ENCODE measurements at regions not wholly inside any gene's neighbourhood (a gene's known extent, or its start where the extent isn't known, plus 50 kb on each side); places are given as distances from the start of the nearest gene placed in this dataset.

GRCh38 chr15:29913528-29914135 lies 91.4 kb upstream of the TJP1 start:
- no peak overlapping the region for H3K9ac ChIP-seq (ENCODE audit: low read depth, low read length)
- H3K4me2 ChIP-seq (ENCODE audit: low read length) = peak overlapping the region; percentile 53
- peaks cover 25% of the 10 kb centered on the region for H3K4me1 ChIP-seq (ENCODE audit: control insufficient read depth, insufficient read depth, low read length)
- no peak overlapping the region for H3K4me3 ChIP-seq (ENCODE audit: low read length)
- H3K36me3 ChIP-seq (ENCODE audit: insufficient read depth, low read length) = no peaks in the 10 kb centered on the region
- H3K9me3 ChIP-seq (replicated peaks; ENCODE audit: low read length) = no peaks in the 10 kb centered on the region
- H3K27me3 ChIP-seq (ENCODE audit: control insufficient read depth, insufficient read depth, low read length) = no peaks in the 10 kb centered on the region

GRCh38 chr15:29911705-29912104 lies 89.4 kb upstream of the TJP1 start:
- Histone ChIP-seq H3K4me3 (ENCODE audit: low read length) (no peak overlapping the region), H3K9me3 (replicated peaks; ENCODE audit: low read length) (no peaks in the 10 kb centered on the region), H3K9ac (ENCODE audit: low read depth, low read length) (no peak overlapping the region), H3K4me1 (ENCODE audit: control insufficient read depth, insufficient read depth, low read length) (peaks cover 13% of the 10 kb centered on the region), H3K4me2 (ENCODE audit: low read length) (no peak overlapping the region), H3K27me3 (ENCODE audit: control insufficient read depth, insufficient read depth, low read length) (no peaks in the 10 kb centered on the region), H3K36me3 (ENCODE audit: insufficient read depth, low read length) (no peaks in the 10 kb centered on the region)

- Histone ChIP-seq H3K9me3 (replicated peaks; ENCODE audit: low read length) (no peaks in the 10 kb centered on the region), H3K4me3 (ENCODE audit: low read length) (no peak overlapping the region), H3K27me3 (ENCODE audit: control insufficient read depth, insufficient read depth, low read length) (no peaks in the 10 kb centered on the region), H3K36me3 (ENCODE audit: insufficient read depth, low read length) (no peaks in the 10 kb centered on the region), H3K9ac (ENCODE audit: low read depth, low read length) (no peak overlapping the region), H3K4me1 (ENCODE audit: control insufficient read depth, insufficient read depth, low read length) (peaks cover 13% of the 10 kb centered on the region), H3K4me2 (ENCODE audit: low read length) (no peak overlapping the region)
Observed at GRCh38 chr15:29910068-29910467, 87.8 kb upstream of the TJP1 start.

GRCh38 chr15:29904757-29905417 lies 82.6 kb upstream of the TJP1 start:
- Histone ChIP-seq H3K27me3 (ENCODE audit: control insufficient read depth, insufficient read depth, low read length) (no peaks in the 10 kb centered on the region), H3K4me1 (ENCODE audit: control insufficient read depth, insufficient read depth, low read length) (no peaks in the 10 kb centered on the region), H3K4me3 (ENCODE audit: low read length) (no peak overlapping the region)

GRCh38 chr15:29903785-29904464 lies 81.7 kb upstream of the TJP1 start:
- Histone ChIP-seq H3K9ac (ENCODE audit: low read depth, low read length) (no peak overlapping the region), H3K36me3 (ENCODE audit: insufficient read depth, low read length) (no peaks in the 10 kb centered on the region), H3K4me2 (ENCODE audit: low read length) (no peak overlapping the region), H3K4me1 (ENCODE audit: control insufficient read depth, insufficient read depth, low read length) (no peaks in the 10 kb centered on the region), H3K9me3 (replicated peaks; ENCODE audit: low read length) (no peaks in the 10 kb centered on the region), H3K4me3 (ENCODE audit: low read length) (no peak overlapping the region), H3K27me3 (ENCODE audit: control insufficient read depth, insufficient read depth, low read length) (no peaks in the 10 kb centered on the region)

More at GRCh38 chr15:29904757-29905417, 82.6 kb upstream of the TJP1 start:
- H3K4me2 ChIP-seq (ENCODE audit: low read length) = no peak overlapping the region
- H3K9ac ChIP-seq (ENCODE audit: low read depth, low read length) = no peak overlapping the region
- no peaks in the 10 kb centered on the region for H3K36me3 ChIP-seq (ENCODE audit: insufficient read depth, low read length)
- H3K9me3 ChIP-seq (replicated peaks; ENCODE audit: low read length) = no peaks in the 10 kb centered on the region

GRCh38 chr15:29903028-29903427 lies 80.8 kb upstream of the TJP1 start:
- H3K9me3 ChIP-seq (replicated peaks; ENCODE audit: low read length) = no peaks in the 10 kb centered on the region
- H3K4me1 ChIP-seq (ENCODE audit: control insufficient read depth, insufficient read depth, low read length) = no peaks in the 10 kb centered on the region
- no peak overlapping the region for H3K4me2 ChIP-seq (ENCODE audit: low read length)
- no peaks in the 10 kb centered on the region for H3K27me3 ChIP-seq (ENCODE audit: control insufficient read depth, insufficient read depth, low read length)
- no peak overlapping the region for H3K9ac ChIP-seq (ENCODE audit: low read depth, low read length)
- H3K36me3 ChIP-seq (ENCODE audit: insufficient read depth, low read length) = no peaks in the 10 kb centered on the region
- H3K4me3 ChIP-seq (ENCODE audit: low read length) = no peak overlapping the region

GRCh38 chr15:29900237-29901189 lies 78.2 kb upstream of the TJP1 start:
- Histone ChIP-seq H3K27me3 (ENCODE audit: control insufficient read depth, insufficient read depth, low read length) (no peaks in the 10 kb centered on the region), H3K4me1 (ENCODE audit: control insufficient read depth, insufficient read depth, low read length) (no peaks in the 10 kb centered on the region), H3K9me3 (replicated peaks; ENCODE audit: low read length) (no peaks in the 10 kb centered on the region), H3K4me3 (ENCODE audit: low read length) (no peak overlapping the region), H3K36me3 (ENCODE audit: insufficient read depth, low read length) (no peaks in the 10 kb centered on the region), H3K9ac (ENCODE audit: low read depth, low read length) (no peak overlapping the region), H3K4me2 (ENCODE audit: low read length) (no peak overlapping the region)

GRCh38 chr15:29896062-29896461 lies 73.8 kb upstream of the TJP1 start:
- Histone ChIP-seq H3K9me3 (replicated peaks; ENCODE audit: low read length) (no peaks in the 10 kb centered on the region), H3K4me1 (ENCODE audit: control insufficient read depth, insufficient read depth, low read length) (no peaks in the 10 kb centered on the region), H3K4me2 (ENCODE audit: low read length) (no peak overlapping the region), H3K9ac (ENCODE audit: low read depth, low read length) (no peak overlapping the region), H3K27me3 (ENCODE audit: control insufficient read depth, insufficient read depth, low read length) (no peaks in the 10 kb centered on the region), H3K4me3 (ENCODE audit: low read length) (no peak overlapping the region), H3K36me3 (ENCODE audit: insufficient read depth, low read length) (no peaks in the 10 kb centered on the region)

- Histone ChIP-seq H3K4me3 (ENCODE audit: low read length) (no peak overlapping the region), H3K9me3 (replicated peaks; ENCODE audit: low read length) (no peaks in the 10 kb centered on the region), H3K27me3 (ENCODE audit: control insufficient read depth, insufficient read depth, low read length) (no peaks in the 10 kb centered on the region), H3K36me3 (ENCODE audit: insufficient read depth, low read length) (no peaks in the 10 kb centered on the region), H3K9ac (ENCODE audit: low read depth, low read length) (no peak overlapping the region), H3K4me1 (ENCODE audit: control insufficient read depth, insufficient read depth, low read length) (peaks cover 23% of the 10 kb centered on the region), H3K4me2 (ENCODE audit: low read length) (no peak overlapping the region)
Observed at GRCh38 chr15:29891096-29891457, 68.8 kb upstream of the TJP1 start.

- peaks cover 23% of the 10 kb centered on the region for H3K4me1 ChIP-seq (ENCODE audit: control insufficient read depth, insufficient read depth, low read length)
- H3K9ac ChIP-seq (ENCODE audit: low read depth, low read length) = no peak overlapping the region
- H3K4me3 ChIP-seq (ENCODE audit: low read length) = no peak overlapping the region
- no peak overlapping the region for H3K4me2 ChIP-seq (ENCODE audit: low read length)
- no peaks in the 10 kb centered on the region for H3K27me3 ChIP-seq (ENCODE audit: control insufficient read depth, insufficient read depth, low read length)
- H3K9me3 ChIP-seq (replicated peaks; ENCODE audit: low read length) = no peaks in the 10 kb centered on the region
- H3K36me3 ChIP-seq (ENCODE audit: insufficient read depth, low read length) = no peaks in the 10 kb centered on the region
Observed at GRCh38 chr15:29890336-29891095, 68.2 kb upstream of the TJP1 start.
